NB4 (cell line): ENCODE measurements at regions not wholly inside any gene's neighbourhood (a gene's known extent, or its start where the extent isn't known, plus 50 kb on each side); places are given as distances from the start of the nearest gene placed in this dataset.

Source experiments
- DNase-seq: peaks from one replicate; pipeline ENCODE4 v3.0.0; 2010; ENCODE audit warnings: low read depth
- H3K4me3 ChIP-seq: one replicate; pipeline ENCODE4 v1.5.1; 2011; ENCODE audit warnings: mild to moderate bottlenecking, low read depth, low read length, moderate library complexity
- MYC ChIP-seq: IDR thresholded peaks from 2 replicates; pipeline ENCODE4 v1.6.1; 2011; ENCODE audit warnings: low read depth, low read length
- POLR2A ChIP-seq: IDR thresholded peaks from 2 replicates; pipeline ENCODE4 v1.6.1; 2011; ENCODE audit warnings: mild to moderate bottlenecking; ENCODE audit not compliant: insufficient read length; ENCODE audit errors: extremely low read depth
- TF ChIP-seq, protein P1 (sequence below): IDR thresholded peaks from 2 replicates; pipeline ENCODE4 v1.6.1; 2011; ENCODE audit warnings: low read depth, low read length
- TF ChIP-seq, protein P2 (sequence below): IDR thresholded peaks from one replicate; pipeline ENCODE4 v1.5.1; 2012; ENCODE audit warnings: low read depth, low read length

DNA sequence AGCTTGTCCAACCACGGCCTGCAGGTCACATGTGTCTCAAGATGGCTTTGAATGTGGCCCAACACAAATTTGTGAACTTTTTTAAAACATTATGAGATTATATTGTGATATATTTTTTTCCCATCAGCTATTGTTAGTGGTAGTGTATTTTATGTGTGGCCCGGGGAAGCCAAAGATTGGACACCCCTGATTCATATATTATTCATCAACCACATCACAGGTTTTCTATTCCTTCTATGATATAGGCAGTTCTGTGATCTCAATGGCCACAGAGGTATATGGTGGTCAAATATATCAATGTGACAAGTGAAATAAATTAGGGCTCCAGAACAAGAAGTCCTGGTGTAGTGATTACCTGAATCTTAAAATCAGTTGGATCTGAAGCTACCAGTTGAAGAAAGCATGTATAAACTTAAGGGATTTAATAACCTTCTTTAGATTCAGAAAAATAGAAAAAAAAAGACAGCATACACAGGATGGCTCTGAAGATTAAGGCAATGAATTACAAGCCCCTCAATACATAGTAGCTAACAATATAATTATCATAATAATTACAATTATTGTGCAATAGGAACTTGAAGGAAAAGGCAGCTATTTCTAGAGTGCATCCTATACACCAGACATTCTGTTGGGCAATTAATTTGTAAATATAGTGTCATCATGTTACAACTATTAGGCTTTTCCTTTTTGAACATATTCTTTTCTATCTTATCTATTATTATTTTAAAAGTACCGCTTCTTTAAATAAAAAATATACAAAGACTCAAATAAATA lies 530.4 kb upstream of the PTPRD start:
- TF ChIP-seq, protein P1, sequence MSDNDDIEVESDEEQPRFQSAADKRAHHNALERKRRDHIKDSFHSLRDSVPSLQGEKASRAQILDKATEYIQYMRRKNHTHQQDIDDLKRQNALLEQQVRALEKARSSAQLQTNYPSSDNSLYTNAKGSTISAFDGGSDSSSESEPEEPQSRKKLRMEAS: no peak
- TF ChIP-seq MYC (no peak), POLR2A (no peak)
- TF ChIP-seq, protein P2, sequence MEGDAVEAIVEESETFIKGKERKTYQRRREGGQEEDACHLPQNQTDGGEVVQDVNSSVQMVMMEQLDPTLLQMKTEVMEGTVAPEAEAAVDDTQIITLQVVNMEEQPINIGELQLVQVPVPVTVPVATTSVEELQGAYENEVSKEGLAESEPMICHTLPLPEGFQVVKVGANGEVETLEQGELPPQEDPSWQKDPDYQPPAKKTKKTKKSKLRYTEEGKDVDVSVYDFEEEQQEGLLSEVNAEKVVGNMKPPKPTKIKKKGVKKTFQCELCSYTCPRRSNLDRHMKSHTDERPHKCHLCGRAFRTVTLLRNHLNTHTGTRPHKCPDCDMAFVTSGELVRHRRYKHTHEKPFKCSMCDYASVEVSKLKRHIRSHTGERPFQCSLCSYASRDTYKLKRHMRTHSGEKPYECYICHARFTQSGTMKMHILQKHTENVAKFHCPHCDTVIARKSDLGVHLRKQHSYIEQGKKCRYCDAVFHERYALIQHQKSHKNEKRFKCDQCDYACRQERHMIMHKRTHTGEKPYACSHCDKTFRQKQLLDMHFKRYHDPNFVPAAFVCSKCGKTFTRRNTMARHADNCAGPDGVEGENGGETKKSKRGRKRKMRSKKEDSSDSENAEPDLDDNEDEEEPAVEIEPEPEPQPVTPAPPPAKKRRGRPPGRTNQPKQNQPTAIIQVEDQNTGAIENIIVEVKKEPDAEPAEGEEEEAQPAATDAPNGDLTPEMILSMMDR: no peak
- no peak for DNase-seq
- H3K4me3 ChIP-seq: no peak overlapping the region

DNA sequence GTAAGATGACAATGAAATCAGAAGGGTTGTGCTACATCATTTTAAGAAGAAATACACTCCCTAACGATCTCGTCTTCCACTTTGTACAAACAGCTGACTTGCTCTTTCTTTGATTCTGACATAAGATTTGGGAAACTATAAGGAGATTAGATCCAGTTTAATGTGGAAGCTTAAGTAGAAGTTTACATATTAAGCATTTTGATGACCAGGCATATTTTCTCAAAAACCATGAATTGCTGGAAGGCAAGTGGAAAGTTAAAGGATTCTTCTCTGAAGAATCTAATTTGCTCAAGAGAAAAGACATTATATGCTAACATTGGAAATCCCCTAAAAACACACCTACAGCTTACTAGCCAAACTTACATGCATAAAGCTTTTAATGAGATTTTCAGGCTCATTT lies 531.9 kb upstream of the PTPRD start:
- TF ChIP-seq, protein P1: no peak
- DNase-seq: no peak
- H3K4me3 ChIP-seq: no peak overlapping the region

DNA sequence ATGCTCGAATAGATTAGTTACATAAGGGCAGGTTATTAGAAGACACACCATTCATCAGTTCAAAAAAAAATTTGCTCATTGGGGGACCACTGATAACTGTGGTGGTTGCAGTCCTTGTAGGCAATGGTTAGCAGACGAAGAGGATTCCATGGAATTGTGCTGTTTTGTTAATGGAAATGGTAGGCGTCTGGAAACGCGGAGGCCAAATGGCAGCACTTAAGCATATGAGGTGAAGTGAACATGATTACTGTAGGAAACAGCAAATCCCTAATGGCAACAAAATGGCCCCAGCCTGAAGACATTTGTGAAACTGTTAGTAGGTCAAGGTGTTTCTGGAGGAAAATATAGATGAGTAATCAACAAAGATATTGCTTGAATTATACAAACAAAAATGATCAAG lies 535.4 kb upstream of the PTPRD start:
- DNase-seq: no peak
- TF ChIP-seq MYC (no peak), POLR2A (no peak)
- TF ChIP-seq, protein P1: no peak
- TF ChIP-seq, protein P2: no peak
- H3K4me3 ChIP-seq: no peak overlapping the region

DNA sequence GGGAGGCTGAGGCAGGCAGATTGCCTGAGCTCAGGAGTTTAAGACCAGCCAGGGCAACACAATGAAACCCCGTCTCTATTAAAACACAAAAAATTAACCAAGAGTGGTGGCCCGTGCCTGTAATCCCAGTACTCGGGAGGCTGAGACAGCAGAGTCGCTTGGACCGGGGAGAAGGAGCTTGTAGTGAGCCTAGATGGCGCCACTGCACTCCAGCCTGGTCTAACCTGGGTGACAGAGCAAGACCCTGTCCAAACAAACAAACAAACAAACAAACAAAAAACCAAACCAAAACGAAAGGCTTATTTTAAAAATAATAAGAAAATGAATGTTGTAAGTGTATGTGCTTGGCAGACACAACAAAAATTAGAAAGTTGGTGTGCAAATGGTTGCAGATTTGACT lies 536.3 kb upstream of the PTPRD start:
- DNase-seq: peak; percentile 28
- H3K4me3 ChIP-seq: no peak overlapping the region
- no peak for TF ChIP-seq MYC
- TF ChIP-seq, protein P2: peak; percentile 49

- no peak overlapping the region for H3K4me3 ChIP-seq
- TF ChIP-seq, protein P2: no peak
- TF ChIP-seq, protein P1: no peak
- no peak for TF ChIP-seq POLR2A
- TF ChIP-seq MYC: no peak
- DNase-seq: peak; percentile 91
These were observed 545.3 kb upstream of the PTPRD start for GRCh38 chr9:11158063-11158462.

GRCh38 chr9:11158676-11159075 lies 545.9 kb upstream of the PTPRD start:
- H3K4me3 ChIP-seq: no peak overlapping the region
- peak; percentile 23 for DNase-seq
- TF ChIP-seq, protein P1: no peak
- no peak for TF ChIP-seq MYC
- TF ChIP-seq, protein P2: no peak
- TF ChIP-seq POLR2A: no peak
